GM10266 (cell line): ENCODE measurements at regions not wholly inside any gene's neighbourhood (a gene's known extent, or its start where the extent isn't known, plus 50 kb on each side); places are given as distances from the start of the nearest gene placed in this dataset.
"Not testable (repeated sequence)": the region's sequence is repeated elsewhere in the genome, so short reads cannot be mapped to it uniquely, and the experiment has no call there.

Experiments used
- DNase-seq: peaks from one replicate; pipeline ENCODE4 v3.0.0; 2012; ENCODE audit errors: extremely low spot score
- TF ChIP-seq, protein P1 (sequence below): IDR thresholded peaks from 2 replicates; pipeline ENCODE4 v1.5.1; 2012; ENCODE audit warnings: mild to moderate bottlenecking, low read depth; ENCODE audit not compliant: control insufficient read depth, insufficient read depth; ENCODE audit errors: missing control alignments

- TF ChIP-seq, protein P1, sequence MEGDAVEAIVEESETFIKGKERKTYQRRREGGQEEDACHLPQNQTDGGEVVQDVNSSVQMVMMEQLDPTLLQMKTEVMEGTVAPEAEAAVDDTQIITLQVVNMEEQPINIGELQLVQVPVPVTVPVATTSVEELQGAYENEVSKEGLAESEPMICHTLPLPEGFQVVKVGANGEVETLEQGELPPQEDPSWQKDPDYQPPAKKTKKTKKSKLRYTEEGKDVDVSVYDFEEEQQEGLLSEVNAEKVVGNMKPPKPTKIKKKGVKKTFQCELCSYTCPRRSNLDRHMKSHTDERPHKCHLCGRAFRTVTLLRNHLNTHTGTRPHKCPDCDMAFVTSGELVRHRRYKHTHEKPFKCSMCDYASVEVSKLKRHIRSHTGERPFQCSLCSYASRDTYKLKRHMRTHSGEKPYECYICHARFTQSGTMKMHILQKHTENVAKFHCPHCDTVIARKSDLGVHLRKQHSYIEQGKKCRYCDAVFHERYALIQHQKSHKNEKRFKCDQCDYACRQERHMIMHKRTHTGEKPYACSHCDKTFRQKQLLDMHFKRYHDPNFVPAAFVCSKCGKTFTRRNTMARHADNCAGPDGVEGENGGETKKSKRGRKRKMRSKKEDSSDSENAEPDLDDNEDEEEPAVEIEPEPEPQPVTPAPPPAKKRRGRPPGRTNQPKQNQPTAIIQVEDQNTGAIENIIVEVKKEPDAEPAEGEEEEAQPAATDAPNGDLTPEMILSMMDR, result no peak
- DNase-seq, result no peak
Observed at GRCh38 chr2:57417007-57417406, 629.6 kb upstream of the VRK2 start.

GRCh38 chr2:57418859-57419346 lies 627.7 kb upstream of the VRK2 start:
- not testable (repeated sequence) for DNase-seq

DNA sequence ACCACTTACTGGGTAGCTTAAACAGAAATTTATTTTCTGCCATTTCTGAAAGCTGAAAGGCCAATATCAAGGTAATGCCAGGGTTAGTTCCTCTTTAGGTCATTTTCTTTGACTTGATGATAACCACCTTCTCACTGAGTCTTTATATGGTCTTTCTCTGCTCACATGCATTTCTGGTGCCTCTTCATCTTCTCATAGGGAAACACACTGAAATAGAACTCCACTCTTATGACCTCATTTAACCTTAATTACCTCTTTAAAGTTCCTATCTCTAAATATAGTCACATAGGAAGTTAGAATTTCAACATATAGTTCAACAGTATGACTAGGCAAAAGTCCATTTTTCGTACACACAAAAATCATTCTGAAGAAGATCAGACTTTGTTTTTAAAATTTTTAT lies 616.8 kb upstream of the VRK2 start:
- TF ChIP-seq, protein P1, result no peak
- DNase-seq, result no peak

- DNase-seq, result no peak
- TF ChIP-seq, protein P1, result no peak
Observed at GRCh38 chr2:57432528-57432927, 614.1 kb upstream of the VRK2 start.

DNA sequence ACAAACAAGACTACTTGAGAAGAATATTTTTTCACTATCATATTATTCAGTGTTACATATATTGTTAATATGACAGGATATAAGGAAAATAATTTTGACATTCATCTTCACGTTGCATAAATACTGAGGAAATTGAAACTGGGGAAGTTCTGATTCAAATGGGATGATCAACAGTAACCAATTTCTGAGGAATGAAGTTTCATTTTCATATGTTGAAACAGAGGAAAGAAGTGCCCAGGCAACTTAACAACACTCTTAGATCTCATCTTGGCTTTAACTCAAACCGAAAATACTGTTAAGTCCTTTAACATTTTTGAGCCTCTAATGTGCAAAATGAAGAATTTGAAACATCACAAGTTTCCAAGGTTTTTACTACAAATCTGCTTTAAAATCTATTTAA lies 612.2 kb upstream of the VRK2 start:
- TF ChIP-seq, protein P1, result no peak
- DNase-seq, result no peak

DNA sequence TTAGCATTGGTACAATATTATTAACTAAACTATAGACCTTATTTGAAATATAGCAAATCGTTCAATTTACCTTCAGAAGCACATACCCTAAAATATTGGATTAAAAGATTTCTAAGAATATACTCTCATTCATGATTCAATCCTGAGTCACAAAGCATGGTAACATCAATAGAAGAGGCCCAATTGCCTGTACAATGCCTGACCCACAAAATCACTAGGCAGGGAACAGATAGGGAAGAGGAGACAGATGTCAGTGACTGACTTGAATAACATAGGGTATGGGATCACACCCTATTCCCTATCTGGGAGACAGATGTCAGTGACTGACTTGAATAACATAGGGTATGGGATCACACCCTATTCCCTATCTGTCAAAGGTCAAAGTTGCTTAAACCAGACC lies 611.6 kb upstream of the VRK2 start:
- no peak for DNase-seq

GRCh38 chr2:57437077-57437476 lies 609.5 kb upstream of the VRK2 start:
- no peak for DNase-seq
- TF ChIP-seq, protein P1, result no peak

More for the DNA sequence above, 611.6 kb upstream of the VRK2 start:
- TF ChIP-seq, protein P1, result no peak

- no peak for DNase-seq
- TF ChIP-seq, protein P1, result no peak
Observed at GRCh38 chr2:57440437-57440836, 606.2 kb upstream of the VRK2 start.
